Right lobe of liver (tissue), 4 donors: ENCODE measurements at regions not wholly inside any gene's neighbourhood (a gene's known extent, or its start where the extent isn't known, plus 50 kb on each side); places are given as distances from the start of the nearest gene placed in this dataset.
"Not testable (repeated sequence)": the region's sequence is repeated elsewhere in the genome, so short reads cannot be mapped to it uniquely, and the experiment has no call there.

ENCODE experiments used
- CTCF ChIP-seq, 4 donors: fragments of 200-600 bp in 3 of 4; fragments of 450-650 bp in 1 of 4; IDR thresholded peaks; one replicate each; pipeline versions ENCODE4 v1.5.1 to v1.8.0; 2016 to 2022; ENCODE audit warnings: antibody characterized with exemption in 4 of 4, mild to moderate bottlenecking in 2 of 4
- POLR2A ChIP-seq: fragments of 450-650 bp; IDR thresholded peaks from one replicate; pipeline ENCODE4 v1.6.1; 2017; ENCODE audit warnings: antibody characterized with exemption, mild to moderate bottlenecking
- donor health status: DM: no; HTN: no; CAD: no.
- donor health status: DM: no; HTN: no; CAD: no.
- donor health status: DM: no; HTN: yes; CAD: no.

DNA sequence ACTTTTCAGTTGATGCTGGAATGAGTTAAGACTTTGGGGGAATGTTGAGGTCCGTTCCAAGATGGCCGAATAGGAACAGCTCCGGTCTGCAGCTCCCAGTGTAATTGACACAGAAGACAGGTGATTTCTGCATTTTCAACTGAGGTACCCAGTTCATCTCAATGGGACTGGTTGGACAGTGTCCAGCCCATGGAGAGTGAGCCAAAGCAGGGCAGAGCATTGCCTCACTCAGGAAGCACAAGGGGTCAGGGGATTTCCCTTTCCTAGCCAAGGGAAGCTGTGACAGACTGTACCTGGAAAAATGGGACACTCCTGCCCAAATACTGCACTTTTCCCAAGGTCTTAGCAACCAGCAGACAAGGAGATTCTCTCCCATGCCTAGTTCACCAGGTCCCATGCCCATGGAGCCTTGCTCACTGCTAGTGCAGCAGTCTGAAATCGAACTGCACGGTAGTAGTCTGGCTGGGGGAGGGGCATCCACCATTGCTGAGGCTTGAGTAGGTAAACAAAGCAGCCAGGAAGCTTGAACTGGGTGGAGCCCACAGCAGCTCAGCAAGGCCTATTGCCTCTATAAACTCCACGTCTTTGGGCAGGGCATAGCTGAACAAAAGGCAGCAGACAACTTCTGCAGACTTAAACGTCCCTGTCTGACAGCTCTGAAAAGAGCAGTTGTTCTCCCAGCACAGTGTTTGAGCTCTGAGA lies 231.0 kb downstream of the CHIC2 start:
- TF ChIP-seq CTCF (IDR thresholded peaks at IDR 0.05); POLR2A: not testable (repeated sequence)
